NOMO-1 treated with dmso at 0.1 percent for 144 hours (cell line): ENCODE measurements at regions not wholly inside any gene's neighbourhood (a gene's known extent, or its start where the extent isn't known, plus 50 kb on each side); places are given as distances from the start of the nearest gene placed in this dataset.

Experiments used
- DNase-seq: peaks from one replicate; lab custom pipeline; 2025; ENCODE audit not compliant: unreplicated experiment; lab: John Stamatoyannopoulos, UW

- DNase-seq = no peak
These were observed 380.3 kb upstream of the RSPO3 start for GRCh38 chr6:126738146-126738545.

- DNase-seq = no peak
These were observed 379.8 kb upstream of the RSPO3 start for GRCh38 chr6:126738641-126739040.

- no peak for DNase-seq
These were observed 375.4 kb upstream of the RSPO3 start for GRCh38 chr6:126743076-126743475.

- no peak for DNase-seq
These were observed 370.5 kb upstream of the RSPO3 start for GRCh38 chr6:126747728-126748540.

- no peak for DNase-seq
These were observed 364.9 kb upstream of the RSPO3 start for GRCh38 chr6:126753606-126754005.

GRCh38 chr6:126761854-126762253, 356.6 kb upstream of the RSPO3 start:
- no peak for DNase-seq

- DNase-seq = no peak
These were observed 354.4 kb upstream of the RSPO3 start for GRCh38 chr6:126764104-126764503.

- DNase-seq = no peak
These were observed 353.8 kb upstream of the RSPO3 start for GRCh38 chr6:126764671-126765070.

- no peak for DNase-seq
These were observed 351.7 kb upstream of the RSPO3 start for GRCh38 chr6:126766820-126767219.

- no peak for DNase-seq
These were observed 350.8 kb upstream of the RSPO3 start for GRCh38 chr6:126767711-126768110.

GRCh38 chr6:126770176-126770575, 348.3 kb upstream of the RSPO3 start:
- no peak for DNase-seq

- no peak for DNase-seq
These were observed 345.2 kb upstream of the RSPO3 start for GRCh38 chr6:126773112-126773805.

GRCh38 chr6:126779331-126779730, 339.1 kb upstream of the RSPO3 start:
- no peak for DNase-seq

- no peak for DNase-seq
These were observed 336.9 kb upstream of the RSPO3 start for GRCh38 chr6:126781582-126781981.

- DNase-seq = no peak
These were observed 334.2 kb upstream of the RSPO3 start for GRCh38 chr6:126784161-126784790.

GRCh38 chr6:126786262-126786661, 332.2 kb upstream of the RSPO3 start:
- DNase-seq = no peak

- no peak for DNase-seq
These were observed 330.8 kb upstream of the RSPO3 start for GRCh38 chr6:126787635-126788034.

GRCh38 chr6:126788861-126789365, 329.6 kb upstream of the RSPO3 start:
- DNase-seq = no peak

- no peak for DNase-seq
These were observed 326.0 kb upstream of the RSPO3 start for GRCh38 chr6:126792340-126793085.

GRCh38 chr6:126795161-126795560, 323.3 kb upstream of the RSPO3 start:
- no peak for DNase-seq

- DNase-seq = no peak
These were observed 320.5 kb upstream of the RSPO3 start for GRCh38 chr6:126797981-126798380.
